Sigmoid colon (tissue), 4 donors: ENCODE measurements at regions not wholly inside any gene's neighbourhood (a gene's known extent, or its start where the extent isn't known, plus 50 kb on each side); places are given as distances from the start of the nearest gene placed in this dataset.

Experiments
- CTCF ChIP-seq, 4 experiments: fragments of 450-650 bp in 3 of 4; fragments of 200-600 bp in 1 of 4; IDR thresholded peaks; one replicate each; pipeline ENCODE4 v1.5.1; 2016 to 2019; ENCODE audit warnings: antibody characterized with exemption in 4 of 4, mild to moderate bottlenecking in 3 of 4, moderate library complexity in 2 of 4
- EP300 ChIP-seq, 4 donors: sonication (generic); formaldehyde crosslinking; IDR thresholded peaks; one replicate each; pipeline ENCODE4 v1.6.1; 2017; ENCODE audit warnings: antibody characterized with exemption in 4 of 4
- POLR2A ChIP-seq, 2 donors: fragments of 450-650 bp; IDR thresholded peaks; one replicate each; pipeline ENCODE4 v1.6.1; 2016; ENCODE audit warnings: antibody characterized with exemption in 2 of 2, mild to moderate bottlenecking in 2 of 2, moderate library complexity in 2 of 2
- POLR2AphosphoS5 ChIP-seq, 4 donors: sonication (generic); formaldehyde crosslinking; IDR thresholded peaks; one replicate each; pipeline ENCODE4 v1.6.1; 2017; ENCODE audit warnings: antibody characterized with exemption in 4 of 4

- TF ChIP-seq EP300 (IDR thresholded peaks at IDR 0.05), result no peak
- no peak for TF ChIP-seq CTCF (IDR thresholded peaks at IDR 0.05)
- TF ChIP-seq POLR2AphosphoS5 (IDR thresholded peaks at IDR 0.05), result no peak
- TF ChIP-seq POLR2A (IDR thresholded peaks at IDR 0.05), result no peak
Observed at GRCh38 chr6:1070085-1070521, 241.8 kb upstream of the FOXQ1 start.
